Kidney (tissue), 13 donors: ENCODE measurements at regions not wholly inside any gene's neighbourhood (a gene's known extent, or its start where the extent isn't known, plus 50 kb on each side); places are given as distances from the start of the nearest gene placed in this dataset.
"Not testable (repeated sequence)": the region's sequence is repeated elsewhere in the genome, so short reads cannot be mapped to it uniquely, and the experiment has no call there.

Experiments
- DNase-seq, 5 donors: peaks; one replicate each; pipeline ENCODE4 v3.0.0-alpha.2; 2013 to 2020
- FAIRE-seq: peaks from 2 replicates; lab custom pipeline; 2012; peaks lifted over from hg19 to GRCh38; lab: Jason Lieb, UNC
- H3K27ac ChIP-seq, 2 donors: one replicate each; pipeline ENCODE4 v1.7.0; 2013; ENCODE audit warnings: low read depth in 2 of 2, low read length in 2 of 2, inconsistent platforms in 1 of 2
- H3K27me3 ChIP-seq: one replicate; pipeline ENCODE4 v1.7.1; 2013; ENCODE audit warnings: low read length, inconsistent platforms; ENCODE audit not compliant: control insufficient read depth, insufficient read depth
- H3K36me3 ChIP-seq, 3 donors: one replicate each; pipeline versions ENCODE4 v1.7.0 to v1.7.1; 2013; ENCODE audit warnings: low read length in 3 of 3, control low read depth in 1 of 3, inconsistent platforms in 1 of 3; ENCODE audit not compliant: insufficient read depth in 3 of 3, control insufficient read depth in 2 of 3
- H3K4me1 ChIP-seq, 3 donors: one replicate each; pipeline versions ENCODE4 v1.7.0 to v1.7.1; 2013; ENCODE audit warnings: low read length in 3 of 3, inconsistent platforms in 1 of 3, low read depth in 1 of 3; ENCODE audit not compliant: control insufficient read depth in 2 of 3, insufficient read depth in 2 of 3
- H3K4me3 ChIP-seq, 3 donors: one replicate each; pipeline versions ENCODE4 v1.7.0 to v1.8.1; 2013; ENCODE audit warnings: low read length in 3 of 3, control low read depth in 1 of 3, inconsistent platforms in 1 of 3
- H3K9ac ChIP-seq, 3 donors: one replicate each; pipeline versions ENCODE4 v1.7.0 to v1.7.1; 2013; ENCODE audit warnings: low read length in 3 of 3, control low read depth in 1 of 3, inconsistent platforms in 1 of 3
- H3K9me3 ChIP-seq, 3 donors: one replicate each; pipeline versions ENCODE4 v1.7.0 to v1.7.1; 2013; ENCODE audit warnings: low read length in 3 of 3, control low read depth in 1 of 3, inconsistent platforms in 1 of 3; ENCODE audit not compliant: control insufficient read depth in 2 of 3, insufficient read depth in 1 of 3
- intact Hi-C: fragments of 100-400 bp; cut with DNase I; formaldehyde crosslinking; loops from one replicate; pipeline ENCODE4 v1.11.1; 2022
- TF ChIP-seq, protein P1 (sequence below): IDR thresholded peaks from 3 replicates; pipeline ENCODE4 v1.5.1; 2012; ENCODE audit warnings: mild to moderate bottlenecking, moderate library complexity, borderline replicate concordance; ENCODE audit not compliant: insufficient read depth; ENCODE audit errors: extremely low read depth
- donor health status: control.
- donor health status: control.
- donor health status: control.
- donor health status: control.
- donor health status: control.
- donor health status: DM: yes; HTN: yes; CAD: no.
- donor health status: Normal renal cell carcinoma (clear cell type).

DNA sequence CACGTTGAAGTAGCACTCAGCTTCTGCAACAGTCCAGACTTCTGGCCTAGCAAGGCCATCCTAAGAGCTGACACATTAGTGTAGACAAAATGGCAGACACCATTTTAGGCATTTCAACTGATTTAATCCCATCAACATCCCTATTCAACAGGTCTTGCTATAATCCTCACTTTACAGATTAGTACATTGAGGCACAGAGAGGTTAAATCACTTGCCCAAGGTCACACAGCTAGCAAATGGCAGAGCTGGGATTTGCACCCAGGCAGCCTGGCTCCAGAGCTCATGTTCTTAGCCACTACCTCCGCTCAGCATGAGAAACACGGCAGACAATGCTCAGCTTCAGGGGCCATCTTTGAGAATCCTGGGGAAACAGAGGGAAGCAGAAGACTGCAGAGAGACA, 107.9 kb upstream of the TRIM2 start:
- no peak for FAIRE-seq
- no peak for DNase-seq
- Histone ChIP-seq H3K4me1 (no peaks in the 10 kb centered on the region), H3K4me3 (no peak overlapping the region), H3K27ac (no peak overlapping the region), H3K9ac (no peak overlapping the region), H3K27me3 (no peaks in the 10 kb centered on the region), H3K9me3 (no peaks in the 10 kb centered on the region), H3K36me3 (no peaks in the 10 kb centered on the region)
- intact Hi-C loops: no loop called here
- TF ChIP-seq, protein P1, sequence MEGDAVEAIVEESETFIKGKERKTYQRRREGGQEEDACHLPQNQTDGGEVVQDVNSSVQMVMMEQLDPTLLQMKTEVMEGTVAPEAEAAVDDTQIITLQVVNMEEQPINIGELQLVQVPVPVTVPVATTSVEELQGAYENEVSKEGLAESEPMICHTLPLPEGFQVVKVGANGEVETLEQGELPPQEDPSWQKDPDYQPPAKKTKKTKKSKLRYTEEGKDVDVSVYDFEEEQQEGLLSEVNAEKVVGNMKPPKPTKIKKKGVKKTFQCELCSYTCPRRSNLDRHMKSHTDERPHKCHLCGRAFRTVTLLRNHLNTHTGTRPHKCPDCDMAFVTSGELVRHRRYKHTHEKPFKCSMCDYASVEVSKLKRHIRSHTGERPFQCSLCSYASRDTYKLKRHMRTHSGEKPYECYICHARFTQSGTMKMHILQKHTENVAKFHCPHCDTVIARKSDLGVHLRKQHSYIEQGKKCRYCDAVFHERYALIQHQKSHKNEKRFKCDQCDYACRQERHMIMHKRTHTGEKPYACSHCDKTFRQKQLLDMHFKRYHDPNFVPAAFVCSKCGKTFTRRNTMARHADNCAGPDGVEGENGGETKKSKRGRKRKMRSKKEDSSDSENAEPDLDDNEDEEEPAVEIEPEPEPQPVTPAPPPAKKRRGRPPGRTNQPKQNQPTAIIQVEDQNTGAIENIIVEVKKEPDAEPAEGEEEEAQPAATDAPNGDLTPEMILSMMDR: no peak

DNA sequence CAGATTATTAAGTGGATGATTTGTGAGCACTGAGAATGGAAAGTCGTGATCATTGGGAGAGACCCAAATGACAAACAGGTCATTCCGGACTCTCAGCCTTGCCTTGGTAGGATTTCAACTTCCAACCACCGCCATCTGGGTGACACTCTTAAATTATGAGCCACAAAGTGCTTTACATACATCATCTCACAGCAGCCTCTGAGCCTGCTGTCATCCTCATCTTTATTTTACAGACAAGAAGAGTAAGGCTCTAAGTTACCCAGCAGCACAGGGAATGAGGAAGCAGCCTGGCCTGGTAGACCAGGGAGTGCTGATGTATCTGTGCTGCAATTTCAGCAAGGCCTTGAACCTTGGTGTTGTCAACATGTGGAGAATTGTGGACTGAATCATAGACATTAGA, 105.8 kb upstream of the TRIM2 start:
- no peak for FAIRE-seq
- Histone ChIP-seq H3K36me3 (no peaks in the 10 kb centered on the region), H3K9ac (no peak overlapping the region), H3K27me3 (no peaks in the 10 kb centered on the region), H3K27ac (no peak overlapping the region), H3K4me1 (no peaks in the 10 kb centered on the region), H3K4me3 (no peak overlapping the region), H3K9me3 (no peaks in the 10 kb centered on the region)
- TF ChIP-seq, protein P1: no peak
- DNase-seq: no peak
- intact Hi-C loops: no loop called here

DNA sequence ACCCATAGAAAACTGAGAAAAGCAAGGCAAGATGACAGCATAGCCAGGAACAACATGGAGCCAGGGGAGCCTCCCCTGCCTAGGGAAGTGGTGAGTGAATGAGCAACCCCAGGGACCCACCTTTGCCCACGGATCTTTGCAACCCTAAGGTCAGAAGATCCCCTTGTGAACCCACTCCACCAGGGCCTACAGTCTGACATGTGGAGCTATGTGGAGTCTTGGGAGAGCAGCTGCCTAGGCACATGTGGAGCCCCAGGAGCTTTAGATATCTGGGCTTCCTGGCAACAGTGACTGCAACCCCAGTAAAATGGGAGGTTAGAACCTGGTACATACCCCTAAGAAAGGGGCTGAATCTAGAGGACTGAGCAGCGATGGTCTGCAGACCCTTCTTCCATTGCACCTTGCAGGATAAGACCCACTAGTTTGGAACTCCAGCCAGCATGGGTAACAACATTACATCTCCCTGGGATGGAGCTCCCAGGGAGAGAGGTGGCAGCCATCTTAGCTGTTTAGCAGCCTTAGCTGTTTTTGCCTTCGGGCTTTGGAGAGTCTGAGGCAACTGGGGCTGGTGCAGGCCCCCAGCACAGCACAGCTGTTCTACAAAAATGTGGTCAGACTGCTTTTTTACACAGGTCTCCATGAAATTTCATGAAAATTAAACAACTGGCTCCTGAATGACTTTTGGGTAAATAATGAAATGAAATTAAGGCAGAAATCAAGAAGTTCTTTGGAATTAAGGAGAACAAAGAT, 104.7 kb upstream of the TRIM2 start:
- peak in 2 of 5 donors; percentile 14 to 24 for DNase-seq
- no peaks in the 10 kb centered on the region for H3K27me3 ChIP-seq
- H3K9ac ChIP-seq: no peak overlapping the region
- no peaks in the 10 kb centered on the region for H3K9me3 ChIP-seq
- H3K4me3 ChIP-seq: no peak overlapping the region
- H3K4me1 ChIP-seq: no peaks in the 10 kb centered on the region
- intact Hi-C loops: no loop called here
- no peak for FAIRE-seq
- H3K27ac ChIP-seq: no peak overlapping the region
- TF ChIP-seq, protein P1: no peak
- no peaks in the 10 kb centered on the region for H3K36me3 ChIP-seq

DNA sequence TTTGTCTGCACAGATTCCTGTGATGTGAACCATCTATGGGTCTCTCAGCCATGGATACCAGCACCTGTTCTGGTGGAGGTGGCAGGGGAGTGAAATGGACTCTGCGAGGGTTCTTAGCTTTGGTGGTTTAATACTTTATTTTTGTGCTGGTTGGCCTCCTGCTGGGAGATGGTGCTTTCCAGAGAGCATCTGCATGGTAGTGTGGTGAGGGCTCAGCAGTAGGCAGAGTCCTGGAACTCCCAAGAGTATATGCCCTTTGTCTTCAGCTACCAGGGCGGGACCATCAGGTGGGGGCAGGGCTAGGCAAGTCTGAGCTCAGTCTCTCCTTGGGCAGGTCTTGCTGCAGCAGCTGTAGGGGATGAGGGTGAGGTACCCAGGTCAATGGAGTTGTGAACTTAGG, 97.5 kb upstream of the TRIM2 start:
- H3K27ac ChIP-seq, H3K4me3 ChIP-seq, H3K27me3 ChIP-seq, FAIRE-seq, H3K9me3 ChIP-seq, H3K9ac ChIP-seq, intact Hi-C loops, H3K36me3 ChIP-seq, H3K4me1 ChIP-seq: not testable (repeated sequence)
- peak in 1 of 5 donors; percentile 2 for DNase-seq
